ENCODE measurements at regions not wholly inside any gene's neighbourhood (a gene's known extent, or its start where the extent isn't known, plus 50 kb on each side); places are given as distances from the start of the nearest gene placed in this dataset.

GRCh38 chr2:136234261-136234660 is 116.3 kb upstream of the CXCR4 start:
- Histone ChIP-seq H3K9ac (ENCODE audit: extremely low read depth, low read length, poor library complexity, severe bottlenecking) (no peak overlapping the region), H3K4me1 (ENCODE audit: control insufficient read depth, insufficient read depth, low read length) (peaks cover 4% of the 10 kb centered on the region), H3K27ac (ENCODE audit: low read depth, low read length) (no peak overlapping the region), H3K27me3 (ENCODE audit: control insufficient read depth, insufficient read depth, low read length, poor library complexity, severe bottlenecking) (no peaks in the 10 kb centered on the region), H3K9me3 (ENCODE audit: control insufficient read depth, low read length) (peaks cover 5% of the 10 kb centered on the region), H3K4me3 (ENCODE audit: low read length) (no peak overlapping the region), H3K36me3 (ENCODE audit: control insufficient read depth, insufficient read depth, low read length) (no peaks in the 10 kb centered on the region)
- WGBS, 2 experiments (ENCODE audit: insufficient coverage in 1 of 2, insufficient read length in 1 of 2) = 88 to 95% methylated on average over 5 to 7 of the region's 7 CpGs
- Mint-ChIP-seq H3K4me3 (no peak overlapping the region), H3K9me3 (peaks cover 5% of the 10 kb centered on the region), H3K27me3 (ENCODE audit: insufficient read depth) (no peaks in the 10 kb centered on the region), H3K4me1 (peaks cover 12% of the 10 kb centered on the region), H3K36me3 (ENCODE audit: low read depth) (no peaks in the 10 kb centered on the region), H3K27ac (no peak overlapping the region)
- TF ChIP-seq, protein P1, sequence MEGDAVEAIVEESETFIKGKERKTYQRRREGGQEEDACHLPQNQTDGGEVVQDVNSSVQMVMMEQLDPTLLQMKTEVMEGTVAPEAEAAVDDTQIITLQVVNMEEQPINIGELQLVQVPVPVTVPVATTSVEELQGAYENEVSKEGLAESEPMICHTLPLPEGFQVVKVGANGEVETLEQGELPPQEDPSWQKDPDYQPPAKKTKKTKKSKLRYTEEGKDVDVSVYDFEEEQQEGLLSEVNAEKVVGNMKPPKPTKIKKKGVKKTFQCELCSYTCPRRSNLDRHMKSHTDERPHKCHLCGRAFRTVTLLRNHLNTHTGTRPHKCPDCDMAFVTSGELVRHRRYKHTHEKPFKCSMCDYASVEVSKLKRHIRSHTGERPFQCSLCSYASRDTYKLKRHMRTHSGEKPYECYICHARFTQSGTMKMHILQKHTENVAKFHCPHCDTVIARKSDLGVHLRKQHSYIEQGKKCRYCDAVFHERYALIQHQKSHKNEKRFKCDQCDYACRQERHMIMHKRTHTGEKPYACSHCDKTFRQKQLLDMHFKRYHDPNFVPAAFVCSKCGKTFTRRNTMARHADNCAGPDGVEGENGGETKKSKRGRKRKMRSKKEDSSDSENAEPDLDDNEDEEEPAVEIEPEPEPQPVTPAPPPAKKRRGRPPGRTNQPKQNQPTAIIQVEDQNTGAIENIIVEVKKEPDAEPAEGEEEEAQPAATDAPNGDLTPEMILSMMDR (conservative IDR thresholded peaks at IDR 0.05) = no peak
- no peak for DNase-seq

GRCh38 chr2:136233298-136233697 is 115.3 kb upstream of the CXCR4 start:
- Mint-ChIP-seq H3K4me1 (peaks cover 7% of the 10 kb centered on the region), H3K27ac (no peak overlapping the region), H3K9me3 (peaks cover 10% of the 10 kb centered on the region), H3K36me3 (ENCODE audit: low read depth) (no peaks in the 10 kb centered on the region), H3K27me3 (ENCODE audit: insufficient read depth) (no peaks in the 10 kb centered on the region), H3K4me3 (no peak overlapping the region)
- Histone ChIP-seq H3K4me1 (ENCODE audit: control insufficient read depth, insufficient read depth, low read length) (peaks cover under 1% of the 10 kb centered on the region), H3K4me3 (ENCODE audit: low read length) (no peak overlapping the region), H3K27ac (ENCODE audit: low read depth, low read length) (no peak overlapping the region), H3K27me3 (ENCODE audit: control insufficient read depth, insufficient read depth, low read length, poor library complexity, severe bottlenecking) (no peaks in the 10 kb centered on the region), H3K36me3 (ENCODE audit: control insufficient read depth, insufficient read depth, low read length) (no peaks in the 10 kb centered on the region), H3K9ac (ENCODE audit: extremely low read depth, low read length, poor library complexity, severe bottlenecking) (no peak overlapping the region), H3K9me3 (ENCODE audit: control insufficient read depth, low read length) (peaks cover 5% of the 10 kb centered on the region)
- TF ChIP-seq, protein P1 (conservative IDR thresholded peaks at IDR 0.05) = no peak
- no peak for DNase-seq

DNA sequence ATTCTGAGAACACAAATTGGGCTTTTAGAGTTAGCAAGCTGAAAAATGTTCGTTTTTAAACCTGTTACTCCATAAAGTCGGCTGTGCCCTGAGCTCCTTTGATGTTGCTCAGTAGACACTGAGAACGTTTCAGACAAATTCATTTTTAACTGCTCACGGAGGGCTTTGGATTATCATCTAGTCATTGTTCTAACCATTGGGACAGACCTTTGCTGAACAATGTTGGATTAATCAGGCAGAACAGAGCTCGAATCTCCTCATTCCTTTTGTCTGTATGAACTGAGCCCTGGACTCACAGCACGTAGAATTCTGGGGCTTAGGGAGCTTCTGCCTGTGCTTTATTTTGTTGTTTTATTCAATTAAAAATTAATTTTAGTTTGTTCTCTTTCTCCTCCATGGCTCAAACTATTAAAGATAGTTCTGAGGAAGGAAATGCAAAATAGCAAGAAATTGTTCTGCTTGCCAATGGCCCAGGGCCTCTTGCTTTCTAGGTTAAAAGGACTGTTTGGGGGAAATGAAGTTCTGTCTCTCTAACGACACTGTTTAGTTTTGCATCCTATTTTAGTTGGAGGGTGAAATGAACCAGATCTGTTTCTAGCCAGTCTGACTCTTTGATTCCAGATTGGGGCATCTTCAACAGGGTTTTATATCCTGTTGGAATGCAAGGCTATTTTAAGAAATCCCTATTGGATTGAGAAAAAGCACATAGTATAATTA is 114.7 kb upstream of the CXCR4 start:
- TF ChIP-seq, protein P1 (conservative IDR thresholded peaks at IDR 0.05) = no peak
- H3K9ac ChIP-seq (ENCODE audit: extremely low read depth, low read length, poor library complexity, severe bottlenecking) = no peak overlapping the region
- Mint-ChIP-seq H3K27me3 (ENCODE audit: insufficient read depth) (no peaks in the 10 kb centered on the region), H3K36me3 (ENCODE audit: low read depth) (no peaks in the 10 kb centered on the region), H3K9me3 (peaks cover 10% of the 10 kb centered on the region), H3K27ac (no peak overlapping the region), H3K4me3 (no peak overlapping the region), H3K4me1 (peaks cover 3% of the 10 kb centered on the region)
- H3K4me1 ChIP-seq (ENCODE audit: control insufficient read depth, insufficient read depth, low read length) = no peaks in the 10 kb centered on the region
- no peaks in the 10 kb centered on the region for H3K36me3 ChIP-seq (ENCODE audit: control insufficient read depth, insufficient read depth, low read length)
- H3K9me3 ChIP-seq (ENCODE audit: control insufficient read depth, low read length) = peaks cover 5% of the 10 kb centered on the region
- H3K4me3 ChIP-seq (ENCODE audit: low read length) = no peak overlapping the region
- DNase-seq = no peak
- H3K27ac ChIP-seq (ENCODE audit: low read depth, low read length) = no peak overlapping the region
- WGBS, 2 experiments (ENCODE audit: insufficient coverage in 1 of 2, insufficient read length in 1 of 2) = 63 to 67% methylated on average over 5 to 7 of the region's 7 CpGs
- no peaks in the 10 kb centered on the region for H3K27me3 ChIP-seq (ENCODE audit: control insufficient read depth, insufficient read depth, low read length, poor library complexity, severe bottlenecking)
